ENCODE measurements at regions not wholly inside any gene's neighbourhood (a gene's known extent, or its start where the extent isn't known, plus 50 kb on each side); places are given as distances from the start of the nearest gene placed in this dataset.

GRCh38 chr3:34973586-34973985, 665.7 kb upstream of the ARPP21 start:
- no peak for TF ChIP-seq POLR2AphosphoS5 (IDR thresholded peaks at IDR 0.05; ENCODE audit: low read depth, low read length)
- no peak for TF ChIP-seq POLR2A (IDR thresholded peaks at IDR 0.05; ENCODE audit: low read depth, low read length)

All from GM12892 (cell line).